Urinary bladder (tissue), 3 donors: ENCODE measurements at regions not wholly inside any gene's neighbourhood (a gene's known extent, or its start where the extent isn't known, plus 50 kb on each side); places are given as distances from the start of the nearest gene placed in this dataset.

ENCODE experiments used
- DNase-seq: peaks from one replicate; pipeline ENCODE4 v3.0.0-alpha.2; 2015; ENCODE audit errors: extremely low spot score
- H3K27ac ChIP-seq: one replicate; pipeline ENCODE4 v1.5.1; 2013; ENCODE audit warnings: low read depth, mild to moderate bottlenecking, moderate library complexity
- H3K36me3 ChIP-seq: one replicate; pipeline ENCODE4 v1.6.1; 2013; ENCODE audit warnings: mild to moderate bottlenecking, moderate library complexity; ENCODE audit not compliant: insufficient read depth
- H3K4me1 ChIP-seq: one replicate; pipeline ENCODE4 v1.6.1; 2013; ENCODE audit warnings: mild to moderate bottlenecking, moderate library complexity; ENCODE audit not compliant: insufficient read depth
- H3K4me3 ChIP-seq: one replicate; pipeline ENCODE4 v1.5.1; 2013; ENCODE audit warnings: low read depth, low read length
- WGBS: extraction: QIAGEN DNeasy Blood & Tissue Kit; methylation state at CpG from one replicate; pipeline ENCODE4 v1.1.7; 2013; 5-methylcytosine and 5-hydroxymethylcytosine counted together
- donor health status: healthy with polysubstance abuse.
- donor health status: healthy.

DNA sequence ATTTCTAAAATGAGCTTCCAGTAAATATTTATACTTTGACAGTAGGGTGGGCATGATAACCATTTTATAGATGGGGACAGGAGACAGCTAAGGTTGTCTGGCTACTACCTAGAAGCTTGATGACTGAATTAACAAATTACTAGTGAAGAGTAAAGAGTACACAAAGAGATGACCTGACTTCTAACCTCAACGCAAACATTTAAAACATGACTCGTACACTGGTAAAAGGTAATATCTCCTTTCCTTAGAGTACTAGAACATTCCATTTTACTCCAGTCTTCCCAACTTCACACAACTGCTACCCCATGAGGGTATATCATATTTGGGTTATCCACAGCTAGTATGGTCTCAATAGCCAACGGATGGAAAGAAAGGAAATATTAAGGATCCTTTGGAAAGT lies 258.9 kb downstream of the FOXO1 start:
- no peak overlapping the region for H3K27ac ChIP-seq
- no peaks in the 10 kb centered on the region for H3K36me3 ChIP-seq
- no peak overlapping the region for H3K4me3 ChIP-seq
- 94% methylated on average over 3 of the region's 3 CpGs for WGBS
- no peak for DNase-seq
- H3K4me1 ChIP-seq, result no peaks in the 10 kb centered on the region

DNA sequence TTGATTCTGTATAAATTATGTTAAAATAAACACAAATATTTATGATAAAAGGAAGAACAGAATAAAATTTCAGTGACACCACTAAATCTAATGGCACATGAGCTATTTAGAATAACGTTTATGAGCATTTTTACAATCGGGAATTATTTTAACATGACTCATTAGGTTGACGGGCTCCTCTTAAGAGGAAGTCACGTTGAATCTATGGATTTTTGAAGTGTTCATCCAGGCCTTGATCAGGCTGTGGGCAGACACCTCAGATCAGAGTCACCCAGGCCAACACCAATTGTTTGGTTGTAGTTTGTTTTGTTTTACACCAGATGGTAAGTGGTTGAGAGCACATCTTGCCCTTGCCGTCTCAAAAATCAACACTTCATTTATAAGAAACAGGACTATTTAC lies 257.8 kb downstream of the FOXO1 start:
- no peak for DNase-seq
- no peaks in the 10 kb centered on the region for H3K4me1 ChIP-seq
- no peak overlapping the region for H3K4me3 ChIP-seq
- H3K27ac ChIP-seq, result no peak overlapping the region
- WGBS, result 59% methylated on average over 5 of the region's 5 CpGs
- no peaks in the 10 kb centered on the region for H3K36me3 ChIP-seq

DNA sequence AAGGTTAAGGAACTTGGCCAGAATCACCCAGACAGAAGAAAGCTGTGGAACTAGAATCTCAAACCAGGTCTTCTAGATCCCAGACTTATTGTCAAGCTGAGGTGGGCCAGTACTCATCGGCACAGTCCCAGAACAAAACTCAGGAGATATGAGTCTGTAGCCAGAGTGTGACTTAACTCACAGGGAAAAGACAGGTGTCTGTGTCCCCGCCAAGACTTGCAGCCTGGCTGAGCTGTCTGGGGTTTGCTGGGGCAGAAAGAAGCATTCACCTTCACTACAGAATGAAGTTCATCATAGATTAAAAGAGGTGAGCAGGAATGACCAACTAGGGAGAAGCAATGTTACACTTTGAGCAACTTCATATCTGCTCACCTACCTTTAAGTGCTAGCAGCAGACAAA lies 257.2 kb downstream of the FOXO1 start:
- H3K4me3 ChIP-seq, result no peak overlapping the region
- no peak for DNase-seq
- WGBS, result 92% methylated on average over 2 of the region's 2 CpGs
- no peaks in the 10 kb centered on the region for H3K36me3 ChIP-seq
- H3K27ac ChIP-seq, result no peak overlapping the region
- H3K4me1 ChIP-seq, result no peaks in the 10 kb centered on the region

DNA sequence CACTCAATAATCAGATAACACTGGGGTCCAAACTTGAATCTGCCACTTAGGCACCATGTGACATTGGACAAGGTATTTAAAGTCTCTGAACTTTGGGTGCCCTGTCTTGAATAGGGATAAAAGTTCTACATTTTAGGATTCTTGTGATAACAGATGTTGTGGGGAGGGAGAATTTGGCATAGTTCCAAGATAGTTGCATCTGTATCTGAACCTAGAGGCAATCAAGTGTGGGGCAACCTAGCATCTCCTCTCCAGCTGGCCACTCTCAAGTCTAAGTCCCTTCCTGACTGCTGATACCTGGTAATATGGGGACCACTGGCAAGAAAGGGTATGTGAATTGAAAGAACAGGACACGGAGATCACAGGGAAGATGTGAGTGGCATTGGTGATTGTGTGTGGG lies 256.1 kb downstream of the FOXO1 start:
- 99% methylated on average over 1 of the region's 1 CpG for WGBS
- no peak overlapping the region for H3K27ac ChIP-seq
- H3K4me1 ChIP-seq, result no peaks in the 10 kb centered on the region
- H3K4me3 ChIP-seq, result no peak overlapping the region
- no peaks in the 10 kb centered on the region for H3K36me3 ChIP-seq
- no peak for DNase-seq

DNA sequence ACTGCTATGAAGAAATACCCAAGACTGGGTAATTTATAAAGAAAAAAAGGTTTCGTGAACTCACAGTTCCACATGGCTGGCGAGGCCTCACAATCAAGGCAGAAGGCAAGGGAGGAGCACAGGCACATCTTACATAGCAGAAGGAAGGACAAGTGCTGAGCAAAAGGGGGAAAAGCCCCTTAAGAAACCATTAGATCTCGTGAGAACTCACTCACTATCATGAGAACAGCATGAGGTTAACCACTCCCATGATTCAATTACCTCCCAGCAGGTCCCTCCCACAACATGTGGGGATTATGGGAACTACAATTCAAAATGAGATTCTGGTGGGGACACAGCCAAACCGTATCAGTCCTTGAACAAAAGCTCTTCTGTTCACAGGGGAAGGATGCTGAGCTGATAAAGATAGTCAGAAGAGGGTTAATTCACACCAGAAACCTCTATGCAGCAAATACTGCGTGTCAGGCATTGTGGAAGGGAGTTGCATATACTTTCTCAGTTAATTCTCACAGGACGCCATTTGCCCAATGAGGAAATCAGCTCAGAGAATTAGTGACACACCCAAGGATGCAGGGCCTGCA lies 246.2 kb downstream of the FOXO1 start:
- Histone ChIP-seq H3K4me1 (no peaks in the 10 kb centered on the region), H3K27ac (no peak overlapping the region), H3K36me3 (no peaks in the 10 kb centered on the region), H3K4me3 (no peak overlapping the region)
- DNase-seq, result no peak
- WGBS, result 83% methylated on average over 6 of the region's 6 CpGs

DNA sequence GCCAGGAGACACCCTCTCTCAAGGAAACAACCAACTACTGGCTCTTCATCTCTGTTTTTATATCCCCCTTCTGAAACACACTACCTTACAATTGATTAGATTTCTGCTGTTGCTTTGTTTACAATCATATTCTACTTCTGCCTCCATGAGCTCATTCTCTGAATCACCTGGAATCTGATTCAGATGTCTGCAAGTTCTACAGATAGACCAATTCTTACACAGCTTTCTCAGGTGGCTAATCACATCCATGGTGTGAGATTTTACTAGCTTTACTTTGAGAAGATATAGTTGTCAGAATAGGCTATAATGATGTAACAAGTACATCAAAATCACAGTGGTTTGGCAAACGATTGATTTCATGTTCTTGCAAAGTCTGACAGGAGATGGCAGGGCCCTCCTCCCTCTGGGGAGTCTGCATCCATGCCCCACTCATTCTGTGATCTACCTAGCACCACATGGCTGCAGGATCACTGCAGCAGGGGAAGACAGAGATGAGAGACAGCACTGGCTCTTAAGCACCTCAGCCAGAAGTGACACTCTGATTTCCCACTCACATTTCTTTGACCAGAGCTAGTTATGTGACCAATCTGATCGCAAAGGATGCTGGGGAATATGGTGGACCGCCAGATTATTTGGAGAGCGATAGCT lies 243.7 kb downstream of the FOXO1 start:
- H3K27ac ChIP-seq, result no peak overlapping the region
- WGBS, result 93% methylated on average over 4 of the region's 4 CpGs
- DNase-seq, result no peak
- no peaks in the 10 kb centered on the region for H3K36me3 ChIP-seq
- H3K4me1 ChIP-seq, result no peaks in the 10 kb centered on the region
- H3K4me3 ChIP-seq, result no peak overlapping the region

DNA sequence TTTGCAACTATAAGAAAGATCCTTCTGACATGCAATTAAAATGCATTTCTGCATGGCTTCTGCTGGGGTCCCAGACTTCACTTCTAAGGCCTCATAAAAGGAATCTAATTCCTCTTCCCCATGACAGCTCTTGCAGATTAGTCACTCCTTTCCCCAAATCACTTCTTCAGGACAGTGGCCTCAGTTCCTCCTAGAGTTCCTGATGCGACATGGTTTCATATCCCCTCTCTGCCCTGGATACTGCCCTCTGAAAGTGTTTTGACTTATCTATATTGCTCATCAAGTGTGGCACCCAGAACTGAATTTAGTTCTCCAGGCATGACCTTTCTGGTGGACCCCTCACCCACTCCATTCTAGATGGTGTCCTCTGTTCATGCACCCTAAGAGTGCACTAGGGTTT lies 238.1 kb downstream of the FOXO1 start:
- Histone ChIP-seq H3K27ac (no peak overlapping the region), H3K36me3 (no peaks in the 10 kb centered on the region), H3K4me3 (no peak overlapping the region), H3K4me1 (no peaks in the 10 kb centered on the region)
- 86% methylated on average over 1 of the region's 1 CpG for WGBS
- DNase-seq, result no peak

DNA sequence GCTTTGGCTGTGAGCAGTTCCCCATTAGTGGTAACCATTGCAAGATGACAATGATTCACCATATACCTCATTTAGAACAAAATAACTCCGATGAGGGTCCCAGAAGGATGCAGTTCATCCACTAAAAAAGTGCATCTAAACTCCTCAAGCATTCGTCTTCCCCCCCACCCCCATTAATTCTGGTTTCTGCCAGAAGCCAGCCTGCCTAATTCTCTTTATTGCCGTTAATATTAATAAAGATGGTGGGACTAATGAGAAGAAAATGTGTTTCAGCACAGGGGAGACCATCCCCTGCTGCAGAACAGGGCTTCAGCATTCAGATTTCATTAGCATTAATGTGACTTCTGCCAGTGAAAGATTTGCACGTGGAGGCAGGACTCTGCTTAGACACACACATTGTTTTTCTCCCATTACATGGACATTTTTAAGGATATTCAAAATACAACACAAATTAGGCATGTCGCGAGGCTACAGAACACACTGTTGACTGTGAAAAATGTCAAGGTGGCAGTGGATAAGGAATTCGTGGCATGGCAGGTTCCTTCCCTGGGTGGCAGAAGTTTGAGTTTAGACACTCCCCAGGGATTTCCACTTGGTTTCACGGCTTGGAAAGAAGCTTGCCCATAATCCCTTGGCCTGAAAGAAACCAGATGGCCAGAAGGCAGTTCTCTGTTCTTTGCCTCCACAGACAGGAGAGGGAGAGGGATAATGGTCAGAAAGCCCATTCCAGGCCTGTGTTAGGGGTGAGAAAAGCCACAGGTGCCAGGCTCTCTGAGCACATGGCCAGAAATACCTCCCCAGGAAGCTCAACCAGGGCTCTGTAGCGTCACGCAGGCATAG lies 236.5 kb downstream of the FOXO1 start:
- WGBS, result 66% methylated on average over 10 of the region's 10 CpGs
- Histone ChIP-seq H3K27ac (no peak overlapping the region), H3K4me3 (no peak overlapping the region), H3K36me3 (no peaks in the 10 kb centered on the region), H3K4me1 (no peaks in the 10 kb centered on the region)
- DNase-seq, result no peak

DNA sequence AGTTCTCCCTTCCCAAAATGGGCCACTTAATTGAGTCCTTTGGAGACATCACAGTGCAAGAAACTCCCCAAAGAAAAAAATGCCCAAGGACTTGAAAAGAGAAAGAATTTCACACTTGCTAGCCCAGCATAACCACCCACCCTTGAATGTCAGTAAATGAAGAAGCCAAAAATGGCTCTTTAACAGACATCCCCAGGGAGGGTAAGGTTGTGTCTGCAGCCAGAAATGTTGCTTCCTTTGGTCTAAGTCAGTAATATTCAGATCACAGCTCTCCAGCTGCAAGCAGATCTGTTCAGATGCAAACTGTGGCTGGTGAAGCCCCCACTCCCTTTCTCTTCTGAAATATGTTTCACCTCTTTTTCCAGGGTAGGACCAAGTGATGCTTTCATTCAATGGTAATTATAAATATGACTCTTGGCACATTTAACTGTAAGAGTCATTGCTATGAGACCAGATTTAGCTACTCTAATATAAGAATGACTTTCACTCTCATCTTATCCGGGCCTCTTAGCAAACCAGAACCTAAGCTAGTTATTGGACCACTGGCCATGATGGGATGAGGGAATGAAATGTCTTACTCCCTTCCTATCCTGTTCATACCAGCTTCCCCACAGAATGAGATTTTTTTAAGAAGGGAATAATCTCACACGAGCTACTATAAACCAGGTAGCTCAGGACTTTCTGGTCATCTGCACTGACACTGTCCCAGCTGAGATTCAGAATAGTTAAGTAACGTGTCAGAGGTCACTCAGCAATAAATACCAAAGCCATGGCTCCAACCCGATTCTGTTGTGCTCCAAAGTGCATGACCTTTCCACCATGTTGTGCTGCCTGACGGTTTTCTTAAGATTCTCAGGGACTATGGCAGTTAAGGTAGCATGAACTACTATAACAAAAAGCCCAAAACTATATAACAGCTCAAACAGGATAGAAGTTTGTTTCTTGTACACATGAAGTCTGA lies 234.1 kb downstream of the FOXO1 start:
- 75% methylated on average over 5 of the region's 5 CpGs for WGBS
- Histone ChIP-seq H3K27ac (no peak overlapping the region), H3K36me3 (no peaks in the 10 kb centered on the region), H3K4me3 (no peak overlapping the region), H3K4me1 (no peaks in the 10 kb centered on the region)
- no peak for DNase-seq

DNA sequence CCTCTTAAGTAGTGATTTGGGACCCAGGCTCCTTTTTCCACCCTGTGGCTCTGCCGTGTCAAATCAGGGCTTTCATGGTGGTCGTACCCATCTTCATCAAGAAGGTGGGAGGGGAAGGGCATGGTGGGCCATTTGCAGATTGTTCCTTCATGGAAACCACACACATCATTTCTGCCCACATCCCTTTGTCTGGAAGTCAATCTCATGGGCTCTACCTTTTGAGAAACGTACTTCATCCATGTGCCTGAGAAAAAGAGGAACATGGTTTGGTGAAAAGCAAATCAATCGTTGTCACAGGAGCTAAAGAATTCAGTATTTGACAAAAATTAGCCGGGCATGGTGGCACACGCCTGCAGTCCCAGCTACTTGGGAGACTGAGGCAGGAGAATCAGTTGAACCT lies 233.4 kb downstream of the FOXO1 start:
- no peak for DNase-seq
- 93% methylated on average over 6 of the region's 6 CpGs for whole genome bisulfite sequencing
- Histone ChIP-seq H3K4me3 (no peak overlapping the region), H3K4me1 (no peaks in the 10 kb centered on the region), H3K27ac (no peak overlapping the region), H3K36me3 (no peaks in the 10 kb centered on the region)

DNA sequence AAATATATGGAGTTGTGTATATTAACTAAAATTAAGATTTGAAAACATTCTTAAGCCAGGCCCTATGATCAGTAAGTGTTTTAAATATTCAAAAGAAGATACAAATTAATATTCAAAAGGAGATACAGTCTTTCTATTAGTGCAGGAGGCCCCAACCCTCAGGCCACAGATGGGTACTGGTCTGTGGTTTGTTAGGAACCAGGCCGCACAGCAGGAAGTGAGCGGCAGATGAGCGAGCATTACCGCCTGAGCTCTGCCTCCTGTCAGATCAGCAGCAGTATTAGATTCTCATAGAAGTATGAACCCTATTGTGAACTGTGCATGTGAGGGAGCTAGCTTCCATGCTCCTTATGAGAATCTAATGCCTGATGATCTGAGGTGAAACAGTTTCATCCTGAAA lies 232.9 kb downstream of the FOXO1 start:
- Histone ChIP-seq H3K4me3 (no peak overlapping the region), H3K36me3 (no peaks in the 10 kb centered on the region), H3K4me1 (no peaks in the 10 kb centered on the region), H3K27ac (no peak overlapping the region)
- DNase-seq, result no peak
- 89% methylated on average over 4 of the region's 4 CpGs for WGBS

DNA sequence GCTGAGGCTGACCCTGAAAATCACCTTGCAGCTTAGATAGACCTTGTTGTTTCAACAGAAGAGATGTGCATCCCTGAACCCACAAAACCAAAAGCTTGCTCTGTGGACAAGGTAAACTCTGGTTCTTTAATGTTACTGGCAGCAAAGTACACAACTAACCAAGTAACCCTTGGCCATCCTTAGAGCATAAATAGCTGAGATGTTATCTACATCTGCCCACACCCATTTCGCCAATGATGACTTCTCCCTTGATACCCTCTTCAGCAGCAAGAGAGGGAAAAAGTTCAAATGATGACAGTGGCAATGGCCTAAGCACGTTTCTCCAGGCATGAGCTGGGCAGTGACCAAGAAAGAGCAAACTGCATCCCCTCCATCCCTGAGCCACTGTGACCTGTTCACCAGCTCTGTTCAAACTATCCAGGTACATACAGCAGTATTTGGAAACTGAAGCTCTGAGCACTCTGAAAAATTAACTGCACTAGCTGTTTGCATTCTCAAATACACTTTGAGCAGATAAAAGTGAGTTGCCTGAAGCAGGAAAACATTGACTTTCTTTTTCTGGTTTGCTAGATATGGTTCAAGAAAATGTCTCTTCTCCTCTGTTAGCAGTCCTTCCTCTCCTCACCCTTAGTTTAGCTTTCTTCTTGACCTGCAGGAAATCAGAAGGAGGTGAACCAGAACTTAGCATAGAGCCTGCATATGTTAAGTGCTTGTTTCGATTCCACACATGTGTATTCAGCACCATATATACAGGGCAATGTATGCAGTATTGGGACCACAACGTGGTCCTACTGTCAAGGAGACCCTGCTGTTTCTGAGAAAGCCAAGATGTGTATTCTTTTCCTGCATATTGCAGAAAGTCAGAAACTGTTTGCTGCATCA lies 231.7 kb downstream of the FOXO1 start:
- no peak for DNase-seq
- H3K4me1 ChIP-seq, result no peaks in the 10 kb centered on the region
- no peaks in the 10 kb centered on the region for H3K36me3 ChIP-seq
- no peak overlapping the region for H3K27ac ChIP-seq
- H3K4me3 ChIP-seq, result no peak overlapping the region
- 88% methylated on average over 4 of the region's 4 CpGs for WGBS
